ENCODE measurements at regions not wholly inside any gene's neighbourhood (a gene's known extent, or its start where the extent isn't known, plus 50 kb on each side); places are given as distances from the start of the nearest gene placed in this dataset.
"Not testable (repeated sequence)": the region's sequence is repeated elsewhere in the genome, so short reads cannot be mapped to it uniquely, and the experiment has no call there.

- H3K4me3 ChIP-seq (ENCODE audit: low read length) = no peak overlapping the region
- H2AFZ ChIP-seq (ENCODE audit: low read depth, low read length) = no peak overlapping the region
- H3K4me1 ChIP-seq (ENCODE audit: insufficient read depth, low read length) = no peaks in the 10 kb centered on the region
- no peaks in the 10 kb centered on the region for H3K36me3 ChIP-seq (ENCODE audit: insufficient read depth, low read length)
- H3K9me3 ChIP-seq (ENCODE audit: low read length) = no peaks in the 10 kb centered on the region
- H3K27me3 ChIP-seq (ENCODE audit: insufficient read depth, low read length) = no peaks in the 10 kb centered on the region
These were observed 55.1 kb downstream of the TTC6 start for GRCh38 chr14:37650356-37651037.

- Histone ChIP-seq H3K4me1 (ENCODE audit: insufficient read depth, low read length) (no peaks in the 10 kb centered on the region), H3K9me3 (ENCODE audit: low read length) (no peaks in the 10 kb centered on the region), H2AFZ (ENCODE audit: low read depth, low read length) (no peak overlapping the region), H3K36me3 (ENCODE audit: insufficient read depth, low read length) (no peaks in the 10 kb centered on the region), H3K4me3 (ENCODE audit: low read length) (no peak overlapping the region), H3K27me3 (ENCODE audit: insufficient read depth, low read length) (no peaks in the 10 kb centered on the region)
These were observed 56.6 kb downstream of the TTC6 start for GRCh38 chr14:37652042-37652441.

- Histone ChIP-seq H3K9me3 (ENCODE audit: low read length) (no peaks in the 10 kb centered on the region), H3K4me3 (ENCODE audit: low read length) (no peak overlapping the region), H2AFZ (ENCODE audit: low read depth, low read length) (no peak overlapping the region), H3K4me1 (ENCODE audit: insufficient read depth, low read length) (no peaks in the 10 kb centered on the region), H3K36me3 (ENCODE audit: insufficient read depth, low read length) (no peaks in the 10 kb centered on the region), H3K27me3 (ENCODE audit: insufficient read depth, low read length) (no peaks in the 10 kb centered on the region)
These were observed 60.0 kb downstream of the TTC6 start for GRCh38 chr14:37655418-37655817.

- Histone ChIP-seq H3K27me3 (ENCODE audit: insufficient read depth, low read length) (no peaks in the 10 kb centered on the region), H3K4me1 (ENCODE audit: insufficient read depth, low read length) (no peaks in the 10 kb centered on the region), H2AFZ (ENCODE audit: low read depth, low read length) (no peak overlapping the region)
These were observed 62.7 kb downstream of the TTC6 start for GRCh38 chr14:37658156-37658555.

GRCh38 chr14:37663498-37663897 is 68.1 kb downstream of the TTC6 start:
- H3K27me3 ChIP-seq (ENCODE audit: insufficient read depth, low read length) = no peaks in the 10 kb centered on the region
- H3K4me3 ChIP-seq (ENCODE audit: low read length) = no peak overlapping the region
- no peaks in the 10 kb centered on the region for H3K4me1 ChIP-seq (ENCODE audit: insufficient read depth, low read length)
- no peaks in the 10 kb centered on the region for H3K36me3 ChIP-seq (ENCODE audit: insufficient read depth, low read length)
- no peak overlapping the region for H2AFZ ChIP-seq (ENCODE audit: low read depth, low read length)
- no peaks in the 10 kb centered on the region for H3K9me3 ChIP-seq (ENCODE audit: low read length)

More at GRCh38 chr14:37658156-37658555, 62.7 kb downstream of the TTC6 start:
- Histone ChIP-seq H3K9me3 (ENCODE audit: low read length) (no peaks in the 10 kb centered on the region), H3K4me3 (ENCODE audit: low read length) (no peak overlapping the region), H3K36me3 (ENCODE audit: insufficient read depth, low read length) (no peaks in the 10 kb centered on the region)

- Histone ChIP-seq H3K9me3 (ENCODE audit: low read length) (no peaks in the 10 kb centered on the region), H3K4me1 (ENCODE audit: insufficient read depth, low read length) (no peaks in the 10 kb centered on the region), H3K27me3 (ENCODE audit: insufficient read depth, low read length) (no peaks in the 10 kb centered on the region), H3K36me3 (ENCODE audit: insufficient read depth, low read length) (no peaks in the 10 kb centered on the region), H2AFZ (ENCODE audit: low read depth, low read length) (no peak overlapping the region), H3K4me3 (ENCODE audit: low read length) (no peak overlapping the region)
These were observed 70.0 kb downstream of the TTC6 start for GRCh38 chr14:37665479-37665878.

- Histone ChIP-seq H3K9me3 (ENCODE audit: low read length) (no peaks in the 10 kb centered on the region), H3K4me1 (ENCODE audit: insufficient read depth, low read length) (no peaks in the 10 kb centered on the region)
These were observed 70.5 kb downstream of the TTC6 start for GRCh38 chr14:37665951-37666350.

GRCh38 chr14:37668646-37669045 is 73.2 kb downstream of the TTC6 start:
- H3K9me3 ChIP-seq (ENCODE audit: low read length) = no peaks in the 10 kb centered on the region
- no peak overlapping the region for H2AFZ ChIP-seq (ENCODE audit: low read depth, low read length)
- no peaks in the 10 kb centered on the region for H3K27me3 ChIP-seq (ENCODE audit: insufficient read depth, low read length)
- no peaks in the 10 kb centered on the region for H3K36me3 ChIP-seq (ENCODE audit: insufficient read depth, low read length)
- no peak overlapping the region for H3K4me3 ChIP-seq (ENCODE audit: low read length)
- H3K4me1 ChIP-seq (ENCODE audit: insufficient read depth, low read length) = no peaks in the 10 kb centered on the region

More at GRCh38 chr14:37665951-37666350, 70.5 kb downstream of the TTC6 start:
- Histone ChIP-seq H3K27me3 (ENCODE audit: insufficient read depth, low read length) (no peaks in the 10 kb centered on the region), H3K36me3 (ENCODE audit: insufficient read depth, low read length) (no peaks in the 10 kb centered on the region), H3K4me3 (ENCODE audit: low read length) (no peak overlapping the region), H2AFZ (ENCODE audit: low read depth, low read length) (no peak overlapping the region)

GRCh38 chr14:37669242-37669641 is 73.8 kb downstream of the TTC6 start:
- no peaks in the 10 kb centered on the region for H3K9me3 ChIP-seq (ENCODE audit: low read length)
- no peaks in the 10 kb centered on the region for H3K36me3 ChIP-seq (ENCODE audit: insufficient read depth, low read length)
- no peaks in the 10 kb centered on the region for H3K4me1 ChIP-seq (ENCODE audit: insufficient read depth, low read length)
- H3K27me3 ChIP-seq (ENCODE audit: insufficient read depth, low read length) = no peaks in the 10 kb centered on the region
- no peak overlapping the region for H3K4me3 ChIP-seq (ENCODE audit: low read length)
- no peak overlapping the region for H2AFZ ChIP-seq (ENCODE audit: low read depth, low read length)

GRCh38 chr14:37673439-37673838 is 78.0 kb downstream of the TTC6 start:
- Histone ChIP-seq H3K4me3 (ENCODE audit: low read length) (no peak overlapping the region), H2AFZ (ENCODE audit: low read depth, low read length) (no peak overlapping the region), H3K4me1 (ENCODE audit: insufficient read depth, low read length) (no peaks in the 10 kb centered on the region), H3K9me3 (ENCODE audit: low read length) (no peaks in the 10 kb centered on the region), H3K27me3 (ENCODE audit: insufficient read depth, low read length) (no peaks in the 10 kb centered on the region), H3K36me3 (ENCODE audit: insufficient read depth, low read length) (no peaks in the 10 kb centered on the region)

GRCh38 chr14:37678916-37679315 is 83.5 kb downstream of the TTC6 start:
- no peak overlapping the region for H2AFZ ChIP-seq (ENCODE audit: low read depth, low read length)
- no peaks in the 10 kb centered on the region for H3K4me1 ChIP-seq (ENCODE audit: insufficient read depth, low read length)
- no peak overlapping the region for H3K4me3 ChIP-seq (ENCODE audit: low read length)
- no peaks in the 10 kb centered on the region for H3K9me3 ChIP-seq (ENCODE audit: low read length)
- no peaks in the 10 kb centered on the region for H3K36me3 ChIP-seq (ENCODE audit: insufficient read depth, low read length)
- H3K27me3 ChIP-seq (ENCODE audit: insufficient read depth, low read length) = no peaks in the 10 kb centered on the region

- H3K4me1 ChIP-seq (ENCODE audit: insufficient read depth, low read length) = no peaks in the 10 kb centered on the region
- no peaks in the 10 kb centered on the region for H3K36me3 ChIP-seq (ENCODE audit: insufficient read depth, low read length)
- H3K27me3 ChIP-seq (ENCODE audit: insufficient read depth, low read length) = no peaks in the 10 kb centered on the region
- no peaks in the 10 kb centered on the region for H3K9me3 ChIP-seq (ENCODE audit: low read length)
- no peak overlapping the region for H2AFZ ChIP-seq (ENCODE audit: low read depth, low read length)
- no peak overlapping the region for H3K4me3 ChIP-seq (ENCODE audit: low read length)
These were observed 86.1 kb downstream of the TTC6 start for GRCh38 chr14:37681486-37681885.

- H3K27me3 ChIP-seq (ENCODE audit: insufficient read depth, low read length); H3K4me3 ChIP-seq (ENCODE audit: low read length); H3K4me1 ChIP-seq (ENCODE audit: insufficient read depth, low read length); H3K36me3 ChIP-seq (ENCODE audit: insufficient read depth, low read length); H2AFZ ChIP-seq (ENCODE audit: low read depth, low read length); H3K9me3 ChIP-seq (ENCODE audit: low read length): not testable (repeated sequence)
These were observed 97.3 kb downstream of the TTC6 start for GRCh38 chr14:37692680-37693079.

GRCh38 chr14:37693420-37693819 is 98.0 kb downstream of the TTC6 start:
- H3K27me3 ChIP-seq (ENCODE audit: insufficient read depth, low read length); H3K4me1 ChIP-seq (ENCODE audit: insufficient read depth, low read length); H3K36me3 ChIP-seq (ENCODE audit: insufficient read depth, low read length); H3K4me3 ChIP-seq (ENCODE audit: low read length); H3K9me3 ChIP-seq (ENCODE audit: low read length); H2AFZ ChIP-seq (ENCODE audit: low read depth, low read length): not testable (repeated sequence)

All from neuron (in vitro differentiated cells).